ENCODE measurements at regions not wholly inside any gene's neighbourhood (a gene's known extent, or its start where the extent isn't known, plus 50 kb on each side); places are given as distances from the start of the nearest gene placed in this dataset.
"Not testable (repeated sequence)": the region's sequence is repeated elsewhere in the genome, so short reads cannot be mapped to it uniquely, and the experiment has no call there.

GRCh38 chr1:104989012-104989411 is 1239.3 kb downstream of the AMY1C start:
- no peak for DNase-seq

- DNase-seq, result no peak
Observed at GRCh38 chr1:104991702-104992101, 1242.0 kb downstream of the AMY1C start.

GRCh38 chr1:105000793-105001192 is 1251.1 kb downstream of the AMY1C start:
- no peak for DNase-seq

- no peak for DNase-seq
Observed at GRCh38 chr1:105004515-105004914, 1254.8 kb downstream of the AMY1C start.

- no peak for DNase-seq
Observed at GRCh38 chr1:105005594-105006195, 1256.0 kb downstream of the AMY1C start.

GRCh38 chr1:105017587-105017986 is 1267.9 kb downstream of the AMY1C start:
- DNase-seq, result no peak

GRCh38 chr1:105023719-105024118 is 1274.0 kb downstream of the AMY1C start:
- no peak for DNase-seq

GRCh38 chr1:105027838-105028471 is 1278.3 kb downstream of the AMY1C start:
- no peak for DNase-seq

GRCh38 chr1:105072446-105072845 is 1322.7 kb downstream of the AMY1C start:
- DNase-seq, result no peak

- DNase-seq, result no peak
Observed at GRCh38 chr1:105072850-105073249, 1323.2 kb downstream of the AMY1C start.

GRCh38 chr1:105073660-105074059 is 1324.0 kb downstream of the AMY1C start:
- no peak for DNase-seq

GRCh38 chr1:105083611-105084010 is 1333.9 kb downstream of the AMY1C start:
- DNase-seq, result no peak

GRCh38 chr1:105087506-105087905 is 1337.8 kb downstream of the AMY1C start:
- no peak for DNase-seq

- DNase-seq, result no peak
Observed at GRCh38 chr1:105088166-105088565, 1338.5 kb downstream of the AMY1C start.

GRCh38 chr1:105093893-105094292 is 1344.2 kb downstream of the AMY1C start:
- not testable (repeated sequence) for DNase-seq

- DNase-seq, result no peak
Observed at GRCh38 chr1:105100102-105100501, 1350.4 kb downstream of the AMY1C start.

GRCh38 chr1:105101261-105101660 is 1351.6 kb downstream of the AMY1C start:
- DNase-seq, result no peak

- DNase-seq, result no peak
Observed at GRCh38 chr1:105102371-105102770, 1352.7 kb downstream of the AMY1C start.

- no peak for DNase-seq
Observed at GRCh38 chr1:105122041-105122440, 1372.3 kb downstream of the AMY1C start.

GRCh38 chr1:105137543-105138457 is 1388.1 kb downstream of the AMY1C start:
- no peak for DNase-seq

- DNase-seq, result no peak
Observed at GRCh38 chr1:105138458-105138893, 1388.8 kb downstream of the AMY1C start.

- no peak for DNase-seq
Observed at GRCh38 chr1:105172788-105173187, 1423.1 kb downstream of the AMY1C start.

- no peak for DNase-seq
Observed at GRCh38 chr1:105180789-105181188, 1431.1 kb downstream of the AMY1C start.
